Testis (tissue), 2 donors: ENCODE measurements at regions not wholly inside any gene's neighbourhood (a gene's known extent, or its start where the extent isn't known, plus 50 kb on each side); places are given as distances from the start of the nearest gene placed in this dataset.

Experiments used
- DNase-seq: peaks from one replicate; pipeline ENCODE4 v3.0.0-alpha.2; 2019
- H3K27ac ChIP-seq, 2 donors: fragments of 200-600 bp; sonication (generic); one replicate each; pipeline ENCODE4 v1.5.1; 2019
- H3K27me3 ChIP-seq: fragments of 200-600 bp; sonication (generic); one replicate; pipeline ENCODE4 v1.5.1; 2019
- H3K36me3 ChIP-seq: fragments of 200-600 bp; sonication (generic); one replicate; pipeline ENCODE4 v1.5.1; 2017; ENCODE audit warnings: low read depth; ENCODE audit errors: missing control alignments
- H3K4me1 ChIP-seq: fragments of 200-600 bp; sonication (generic); one replicate; pipeline ENCODE4 v1.5.1; 2019
- H3K4me3 ChIP-seq, 2 donors: fragments of 200-600 bp; sonication (generic); one replicate each; pipeline ENCODE4 v1.5.1; 2017 to 2019
- H3K9me3 ChIP-seq: fragments of 200-600 bp; sonication (generic); one replicate; pipeline ENCODE4 v1.5.1; 2017
- CTCF ChIP-seq, 3 experiments: fragments of 450-650 bp in 2 of 3; fragments of 200-600 bp in 1 of 3; sonication (generic) in 1 of 3; IDR thresholded peaks; one replicate each; pipeline ENCODE4 v1.5.1; 2016 to 2019; ENCODE audit warnings: antibody characterized with exemption in 3 of 3, mild to moderate bottlenecking in 2 of 3, moderate library complexity in 1 of 3
- POLR2A ChIP-seq: fragments of 450-650 bp; IDR thresholded peaks from one replicate; pipeline ENCODE4 v1.6.1; 2017; ENCODE audit warnings: antibody characterized with exemption, mild to moderate bottlenecking, moderate library complexity
- WGBS, 2 donors: methylation state at CpG; one replicate each; pipeline ENCODE4 v1.1.5; 2018; 5-methylcytosine and 5-hydroxymethylcytosine counted together
- intact Hi-C: fragments of 100-400 bp; cut with DNase I; formaldehyde crosslinking; loops from one replicate; pipeline ENCODE4 v1.15.1; 2023; ENCODE audit warnings: low total_unique reads

- Histone ChIP-seq H3K36me3 (no peaks in the 10 kb centered on the region), H3K27me3 (no peaks in the 10 kb centered on the region), H3K9me3 (no peaks in the 10 kb centered on the region), H3K4me3 (no peak overlapping the region), H3K4me1 (peaks cover 21% of the 10 kb centered on the region), H3K27ac (peak overlapping the region in 1 of 2 donors; percentile 7)
- intact Hi-C loops = no loop called here
- WGBS, 2 donors = 14 to 15% methylated on average over 1 of the region's 1 CpG
- DNase-seq = peak; percentile 37
- TF ChIP-seq CTCF (IDR thresholded peaks at IDR 0.05) (no peak), POLR2A (no peak)
Measured at GRCh38 chr5:176131771-176132170, 106.5 kb upstream of the SIMC1 start.

- Histone ChIP-seq H3K4me1 (peaks cover 21% of the 10 kb centered on the region), H3K27me3 (no peaks in the 10 kb centered on the region), H3K27ac (peak overlapping the region; percentile 7 to 24), H3K9me3 (no peaks in the 10 kb centered on the region), H3K4me3 (peak overlapping the region in 1 of 2 donors; percentile 31), H3K36me3 (no peaks in the 10 kb centered on the region)
- no peak for TF ChIP-seq CTCF (IDR thresholded peaks at IDR 0.05)
- TF ChIP-seq POLR2A = no peak
- WGBS, 2 donors = 41 to 45% methylated on average over 29 of the region's 29 CpGs
- DNase-seq = no peak
- intact Hi-C loops = no loop called here
Measured at GRCh38 chr5:176132471-176133288, 105.5 kb upstream of the SIMC1 start.

- Histone ChIP-seq H3K9me3 (no peaks in the 10 kb centered on the region), H3K4me3 (peak overlapping the region; percentile 15 to 31), H3K36me3 (no peaks in the 10 kb centered on the region), H3K4me1 (peaks cover 21% of the 10 kb centered on the region), H3K27me3 (no peaks in the 10 kb centered on the region), H3K27ac (no peak overlapping the region)
- intact Hi-C loops = no loop called here
- DNase-seq = peak; percentile 17
- TF ChIP-seq POLR2A = no peak
- no peak for TF ChIP-seq CTCF (IDR thresholded peaks at IDR 0.05)
- WGBS, 2 donors = 25 to 34% methylated on average over 32 to 34 of the region's 34 CpGs
Measured at GRCh38 chr5:176133289-176133870, 104.8 kb upstream of the SIMC1 start.

- H3K27me3 ChIP-seq = no peaks in the 10 kb centered on the region
- peak; percentile 28 for DNase-seq
- peak overlapping the region; percentile 15 to 31 for H3K4me3 ChIP-seq
- H3K36me3 ChIP-seq = no peaks in the 10 kb centered on the region
- peaks cover 21% of the 10 kb centered on the region for H3K4me1 ChIP-seq
- no peak overlapping the region for H3K27ac ChIP-seq
- 31 to 48% methylated on average over 13 to 15 of the region's 15 CpGs for WGBS, 2 donors
- intact Hi-C loops = no loop called here
- no peaks in the 10 kb centered on the region for H3K9me3 ChIP-seq
- TF ChIP-seq CTCF (IDR thresholded peaks at IDR 0.05) = no peak
- no peak for TF ChIP-seq POLR2A
Measured at GRCh38 chr5:176133877-176134276, 104.3 kb upstream of the SIMC1 start.
